Panc1 (cell line): ENCODE measurements at regions not wholly inside any gene's neighbourhood (a gene's known extent, or its start where the extent isn't known, plus 50 kb on each side); places are given as distances from the start of the nearest gene placed in this dataset.

Experiments used
- POLR2AphosphoS5 ChIP-seq: IDR thresholded peaks from 2 replicates; pipeline ENCODE4 v1.6.1; 2012; ENCODE audit warnings: mild to moderate bottlenecking, low read depth, low read length, moderate library complexity
- SIN3A ChIP-seq: IDR thresholded peaks from 2 replicates; pipeline ENCODE4 v1.6.1; 2012; ENCODE audit warnings: low read depth, mild to moderate bottlenecking, low read length, moderate library complexity, borderline replicate concordance; ENCODE audit not compliant: insufficient read depth
- TCF7L2 ChIP-seq: IDR thresholded peaks from 2 replicates; pipeline ENCODE4 v1.6.1; 2011; ENCODE audit warnings: mild to moderate bottlenecking, low read depth, low read length, inconsistent platforms
- TF ChIP-seq, protein P1 (sequence below): fragments of 450-650 bp; IDR thresholded peaks from 2 replicates; pipeline ENCODE4 v1.5.1; 2017; ENCODE audit warnings: mild to moderate bottlenecking
- TF ChIP-seq, protein P2 (sequence below), 2 experiments: IDR thresholded peaks; 2 replicates each; pipeline ENCODE4 v1.6.1; 2011 to 2012; ENCODE audit warnings: low read depth in 2 of 2, control low read depth in 1 of 2, low read length in 1 of 2, mild to moderate bottlenecking in 1 of 2, moderate library complexity in 1 of 2; ENCODE audit not compliant: insufficient read depth in 1 of 2

DNA sequence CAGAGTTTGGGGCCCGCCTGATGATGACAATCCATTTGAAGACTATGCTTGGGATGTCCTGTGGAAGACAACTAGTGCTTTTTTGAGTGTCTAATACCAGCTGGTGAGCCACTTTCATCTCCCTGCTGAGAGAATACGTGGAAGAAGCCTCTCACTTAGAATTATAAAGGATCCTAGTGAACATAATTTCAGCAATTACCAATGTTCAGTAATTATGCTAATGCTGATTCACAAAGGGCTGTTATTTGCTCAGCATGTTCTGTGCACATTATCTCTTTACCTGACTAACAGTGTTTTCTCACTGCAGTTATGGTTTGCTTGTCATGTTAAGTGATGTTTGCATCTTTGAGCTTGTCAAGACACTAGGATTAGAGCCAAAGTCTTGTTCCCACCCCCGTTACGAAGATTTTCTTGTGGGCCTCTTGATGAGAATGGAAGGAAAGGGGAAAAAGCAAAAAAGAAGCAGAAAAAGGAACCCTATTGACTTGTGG lies 282.1 kb upstream of the CHD6 start:
- TF ChIP-seq POLR2AphosphoS5 = no peak
- TF ChIP-seq, protein P1, sequence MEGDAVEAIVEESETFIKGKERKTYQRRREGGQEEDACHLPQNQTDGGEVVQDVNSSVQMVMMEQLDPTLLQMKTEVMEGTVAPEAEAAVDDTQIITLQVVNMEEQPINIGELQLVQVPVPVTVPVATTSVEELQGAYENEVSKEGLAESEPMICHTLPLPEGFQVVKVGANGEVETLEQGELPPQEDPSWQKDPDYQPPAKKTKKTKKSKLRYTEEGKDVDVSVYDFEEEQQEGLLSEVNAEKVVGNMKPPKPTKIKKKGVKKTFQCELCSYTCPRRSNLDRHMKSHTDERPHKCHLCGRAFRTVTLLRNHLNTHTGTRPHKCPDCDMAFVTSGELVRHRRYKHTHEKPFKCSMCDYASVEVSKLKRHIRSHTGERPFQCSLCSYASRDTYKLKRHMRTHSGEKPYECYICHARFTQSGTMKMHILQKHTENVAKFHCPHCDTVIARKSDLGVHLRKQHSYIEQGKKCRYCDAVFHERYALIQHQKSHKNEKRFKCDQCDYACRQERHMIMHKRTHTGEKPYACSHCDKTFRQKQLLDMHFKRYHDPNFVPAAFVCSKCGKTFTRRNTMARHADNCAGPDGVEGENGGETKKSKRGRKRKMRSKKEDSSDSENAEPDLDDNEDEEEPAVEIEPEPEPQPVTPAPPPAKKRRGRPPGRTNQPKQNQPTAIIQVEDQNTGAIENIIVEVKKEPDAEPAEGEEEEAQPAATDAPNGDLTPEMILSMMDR = no peak
- no peak for TF ChIP-seq SIN3A
- TF ChIP-seq, protein P2, sequence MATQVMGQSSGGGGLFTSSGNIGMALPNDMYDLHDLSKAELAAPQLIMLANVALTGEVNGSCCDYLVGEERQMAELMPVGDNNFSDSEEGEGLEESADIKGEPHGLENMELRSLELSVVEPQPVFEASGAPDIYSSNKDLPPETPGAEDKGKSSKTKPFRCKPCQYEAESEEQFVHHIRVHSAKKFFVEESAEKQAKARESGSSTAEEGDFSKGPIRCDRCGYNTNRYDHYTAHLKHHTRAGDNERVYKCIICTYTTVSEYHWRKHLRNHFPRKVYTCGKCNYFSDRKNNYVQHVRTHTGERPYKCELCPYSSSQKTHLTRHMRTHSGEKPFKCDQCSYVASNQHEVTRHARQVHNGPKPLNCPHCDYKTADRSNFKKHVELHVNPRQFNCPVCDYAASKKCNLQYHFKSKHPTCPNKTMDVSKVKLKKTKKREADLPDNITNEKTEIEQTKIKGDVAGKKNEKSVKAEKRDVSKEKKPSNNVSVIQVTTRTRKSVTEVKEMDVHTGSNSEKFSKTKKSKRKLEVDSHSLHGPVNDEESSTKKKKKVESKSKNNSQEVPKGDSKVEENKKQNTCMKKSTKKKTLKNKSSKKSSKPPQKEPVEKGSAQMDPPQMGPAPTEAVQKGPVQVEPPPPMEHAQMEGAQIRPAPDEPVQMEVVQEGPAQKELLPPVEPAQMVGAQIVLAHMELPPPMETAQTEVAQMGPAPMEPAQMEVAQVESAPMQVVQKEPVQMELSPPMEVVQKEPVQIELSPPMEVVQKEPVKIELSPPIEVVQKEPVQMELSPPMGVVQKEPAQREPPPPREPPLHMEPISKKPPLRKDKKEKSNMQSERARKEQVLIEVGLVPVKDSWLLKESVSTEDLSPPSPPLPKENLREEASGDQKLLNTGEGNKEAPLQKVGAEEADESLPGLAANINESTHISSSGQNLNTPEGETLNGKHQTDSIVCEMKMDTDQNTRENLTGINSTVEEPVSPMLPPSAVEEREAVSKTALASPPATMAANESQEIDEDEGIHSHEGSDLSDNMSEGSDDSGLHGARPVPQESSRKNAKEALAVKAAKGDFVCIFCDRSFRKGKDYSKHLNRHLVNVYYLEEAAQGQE (IDR thresholded peaks at IDR 0.05; ENCODE audit: insufficient read depth in 1 of 2, low read depth in 2 of 2, low read length in 1 of 2) = no peak
- TF ChIP-seq TCF7L2 = no peak
